ENCODE measurements at regions not wholly inside any gene's neighbourhood (a gene's known extent, or its start where the extent isn't known, plus 50 kb on each side); places are given as distances from the start of the nearest gene placed in this dataset.

DNA sequence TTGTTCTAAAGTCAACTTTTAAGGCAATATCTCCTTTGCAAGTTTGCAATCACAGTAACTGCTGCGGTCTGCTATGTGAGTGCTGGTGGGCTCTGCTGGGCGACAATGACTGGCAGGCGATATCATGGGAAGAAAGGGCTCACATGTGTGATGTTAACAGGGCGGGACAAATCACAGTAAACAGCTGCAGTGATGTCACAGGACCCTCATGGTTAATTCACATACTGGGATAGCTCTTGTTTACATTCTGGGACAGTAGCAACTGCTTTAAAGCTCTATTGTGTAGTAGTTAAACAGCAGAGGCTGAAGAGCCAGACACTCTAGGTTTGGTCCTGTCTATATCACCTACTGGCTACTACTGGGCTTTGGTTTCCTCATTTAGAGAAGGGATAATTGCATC lies 257.2 kb upstream of the ASIC2 start:
- no peak overlapping the region for H3K27ac ChIP-seq
- no peak for TF ChIP-seq POLR2A (IDR thresholded peaks at IDR 0.05)
- TF ChIP-seq, protein P1, sequence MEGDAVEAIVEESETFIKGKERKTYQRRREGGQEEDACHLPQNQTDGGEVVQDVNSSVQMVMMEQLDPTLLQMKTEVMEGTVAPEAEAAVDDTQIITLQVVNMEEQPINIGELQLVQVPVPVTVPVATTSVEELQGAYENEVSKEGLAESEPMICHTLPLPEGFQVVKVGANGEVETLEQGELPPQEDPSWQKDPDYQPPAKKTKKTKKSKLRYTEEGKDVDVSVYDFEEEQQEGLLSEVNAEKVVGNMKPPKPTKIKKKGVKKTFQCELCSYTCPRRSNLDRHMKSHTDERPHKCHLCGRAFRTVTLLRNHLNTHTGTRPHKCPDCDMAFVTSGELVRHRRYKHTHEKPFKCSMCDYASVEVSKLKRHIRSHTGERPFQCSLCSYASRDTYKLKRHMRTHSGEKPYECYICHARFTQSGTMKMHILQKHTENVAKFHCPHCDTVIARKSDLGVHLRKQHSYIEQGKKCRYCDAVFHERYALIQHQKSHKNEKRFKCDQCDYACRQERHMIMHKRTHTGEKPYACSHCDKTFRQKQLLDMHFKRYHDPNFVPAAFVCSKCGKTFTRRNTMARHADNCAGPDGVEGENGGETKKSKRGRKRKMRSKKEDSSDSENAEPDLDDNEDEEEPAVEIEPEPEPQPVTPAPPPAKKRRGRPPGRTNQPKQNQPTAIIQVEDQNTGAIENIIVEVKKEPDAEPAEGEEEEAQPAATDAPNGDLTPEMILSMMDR (IDR thresholded peaks at IDR 0.05) = no peak
- H3K4me1 ChIP-seq = no peaks in the 10 kb centered on the region
- H3K36me3 ChIP-seq = no peaks in the 10 kb centered on the region
- no peak for ATAC-seq
- peaks cover 0 to 17% (median 0%) of the 10 kb centered on the region in 9 donors for H3K27me3 ChIP-seq
- WGBS, 4 donors = 71 to 84% (median 81%) methylated on average over 4 of the region's 4 CpGs
- H3K4me3 ChIP-seq = no peak overlapping the region
- no peaks in the 10 kb centered on the region for H3K9me3 ChIP-seq
- no peak for DNase-seq
- intact Hi-C loops (cut with DNase I) = no loop called here

DNA sequence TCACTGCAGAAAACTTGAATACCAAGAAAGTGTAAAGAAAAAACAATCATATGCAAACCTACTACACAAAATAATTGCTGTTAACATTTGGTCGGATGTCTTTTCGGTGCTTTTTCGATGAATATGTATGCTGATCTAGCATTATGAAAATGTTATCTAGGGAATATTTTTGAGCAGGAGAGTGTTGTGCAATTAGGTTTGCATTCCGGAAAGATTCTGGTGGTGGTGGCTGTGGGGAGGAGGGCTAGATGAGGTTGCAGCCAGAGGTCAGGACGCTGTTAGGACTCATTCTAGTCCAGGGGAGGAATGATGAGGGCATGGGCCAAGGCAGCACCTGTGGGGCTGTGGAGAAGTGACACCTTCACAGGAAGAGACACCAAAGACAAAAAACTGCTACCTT lies 258.0 kb upstream of the ASIC2 start:
- H3K4me3 ChIP-seq = no peak overlapping the region
- no peak overlapping the region for H3K27ac ChIP-seq
- intact Hi-C loops (cut with DNase I) = no loop called here
- H3K9me3 ChIP-seq = no peaks in the 10 kb centered on the region
- TF ChIP-seq, protein P1 (IDR thresholded peaks at IDR 0.05) = no peak
- TF ChIP-seq POLR2A (IDR thresholded peaks at IDR 0.05) = no peak
- no peaks in the 10 kb centered on the region for H3K4me1 ChIP-seq
- WGBS, 4 donors = 74 to 88% (median 78%) methylated on average over 5 of the region's 5 CpGs
- H3K36me3 ChIP-seq = no peaks in the 10 kb centered on the region
- H3K27me3 ChIP-seq = peaks cover 0 to 17% (median 0%) of the 10 kb centered on the region in 9 donors
- DNase-seq (no peak), ATAC-seq (no peak)

DNA sequence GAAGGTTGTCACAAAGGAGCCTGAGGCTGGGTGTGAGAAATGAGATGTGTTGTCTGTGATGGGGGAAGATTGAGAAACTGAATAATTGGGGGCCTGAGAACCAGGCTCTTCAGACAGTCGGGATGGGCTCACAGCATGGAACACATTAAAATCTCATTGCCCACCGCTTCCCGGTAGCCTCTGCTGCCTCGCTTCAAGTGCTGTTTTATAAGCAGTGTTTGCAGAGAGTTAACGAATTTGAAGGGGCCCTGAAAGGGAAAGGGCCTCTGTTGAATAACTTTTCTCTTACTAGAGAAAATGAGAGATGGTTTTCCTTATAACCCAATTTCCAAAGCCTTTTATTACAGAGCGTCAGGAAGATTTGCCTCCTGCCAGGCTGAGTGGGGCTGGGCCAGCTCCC lies 258.8 kb upstream of the ASIC2 start:
- intact Hi-C loops (cut with DNase I) = no loop called here
- no peak for TF ChIP-seq POLR2A (IDR thresholded peaks at IDR 0.05)
- TF ChIP-seq, protein P1 (IDR thresholded peaks at IDR 0.05) = no peak
- peaks cover 0 to 17% (median 0%) of the 10 kb centered on the region in 9 donors for H3K27me3 ChIP-seq
- H3K4me3 ChIP-seq = no peak overlapping the region
- no peak for DNase-seq
- H3K9me3 ChIP-seq = peaks cover 0 to under 1% (median 0%) of the 10 kb centered on the region in 12 donors
- no peaks in the 10 kb centered on the region for H3K36me3 ChIP-seq
- ATAC-seq = no peak
- 43 to 60% (median 56%) methylated on average over 6 of the region's 6 CpGs for WGBS, 4 donors
- no peaks in the 10 kb centered on the region for H3K4me1 ChIP-seq
- no peak overlapping the region for H3K27ac ChIP-seq

DNA sequence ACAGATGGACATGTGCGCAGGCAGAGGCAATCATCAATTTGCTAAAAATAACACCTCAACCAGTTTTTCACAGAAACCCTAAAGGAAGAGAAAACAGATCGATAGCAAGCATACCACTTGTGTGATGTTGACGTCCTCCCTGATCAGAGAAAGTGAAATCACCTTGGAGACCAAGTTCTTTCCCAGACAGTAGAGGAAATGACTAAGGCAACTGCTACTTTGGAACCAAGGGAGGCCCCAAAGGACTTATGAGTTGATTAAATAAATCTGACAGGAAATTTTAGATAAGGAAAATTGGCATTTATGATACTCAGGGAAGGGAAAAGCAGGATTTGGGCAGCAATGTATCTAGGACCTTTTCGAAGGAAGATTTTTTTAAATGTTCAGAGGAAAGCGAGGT lies 267.1 kb upstream of the ASIC2 start:
- intact Hi-C loops (cut with DNase I) = no loop called here
- Histone ChIP-seq H3K9me3 (peaks cover 0 to 19% (median 0%) of the 10 kb centered on the region in 12 donors), H3K36me3 (no peaks in the 10 kb centered on the region), H3K27ac (peak overlapping the region in 1 of 12 donors; percentile 44), H3K4me1 (peaks cover 0 to 19% (median 0%) of the 10 kb centered on the region in 12 donors), H3K27me3 (no peaks in the 10 kb centered on the region), H3K4me3 (no peak overlapping the region)
- DNase-seq (no peak), ATAC-seq (peak in 2 of 4 donors; percentile 46 to 60)
- TF ChIP-seq, protein P1 (IDR thresholded peaks at IDR 0.05) = no peak
- WGBS, 4 donors = 46 to 56% (median 50%) methylated on average over 5 of the region's 5 CpGs

All from heart left ventricle (tissue), 16 donors.